HEK293 (cell line): ENCODE measurements at regions not wholly inside any gene's neighbourhood (a gene's known extent, or its start where the extent isn't known, plus 50 kb on each side); places are given as distances from the start of the nearest gene placed in this dataset.

Experiments used
- CTCF ChIP-seq: fragments of 450-650 bp; formaldehyde crosslinking; IDR thresholded peaks from 2 replicates; pipeline ENCODE4 v1.5.1; 2016; ENCODE audit warnings: missing biosample characterization, missing genetic modification characterization
- GFI1B ChIP-seq: fragments of 450-650 bp; formaldehyde crosslinking; IDR thresholded peaks from 2 replicates; pipeline ENCODE4 v1.5.1; 2016; ENCODE audit warnings: missing biosample characterization, missing genetic modification characterization
- HOXA7 ChIP-seq: sonication (generic); formaldehyde crosslinking; IDR thresholded peaks from 2 replicates; pipeline ENCODE4 v1.8.1; 2022; ENCODE audit warnings: missing genetic modification reagents, borderline replicate concordance
- KLF16 ChIP-seq: fragments of 450-650 bp; formaldehyde crosslinking; IDR thresholded peaks from 2 replicates; pipeline ENCODE4 v1.5.1; 2017; ENCODE audit warnings: missing biosample characterization, missing genetic modification characterization
- REST ChIP-seq: fragments of 450-650 bp; formaldehyde crosslinking; IDR thresholded peaks from 2 replicates; pipeline ENCODE4 v1.5.1; 2016; ENCODE audit warnings: missing biosample characterization, missing genetic modification characterization
- TCF7L2 ChIP-seq: IDR thresholded peaks from 2 replicates; pipeline ENCODE4 v1.6.1; 2011; ENCODE audit warnings: low read depth, mild to moderate bottlenecking, inconsistent platforms, low read length, moderate library complexity, borderline replicate concordance
- ZNF239 ChIP-seq: fragments of 450-650 bp; formaldehyde crosslinking; IDR thresholded peaks from 2 replicates; pipeline ENCODE4 v1.5.1; 2016; ENCODE audit warnings: missing biosample characterization, missing genetic modification characterization
- ZNF24 ChIP-seq: fragments of 450-650 bp; formaldehyde crosslinking; IDR thresholded peaks from 2 replicates; pipeline ENCODE4 v1.5.1; 2016; ENCODE audit warnings: missing biosample characterization, missing genetic modification characterization
- ZNF274 ChIP-seq, 2 experiments: fragments of 200-500 bp in 1 of 2; fragments of 450-650 bp in 1 of 2; sonication (Bioruptor generic) in 1 of 2; formaldehyde crosslinking in 1 of 2; IDR thresholded peaks; 2 replicates each; pipeline versions ENCODE4 v1.5.1 to v1.6.1; 2014 to 2016; ENCODE audit warnings: borderline replicate concordance in 1 of 2, inconsistent platforms in 1 of 2, low read length in 1 of 2, missing biosample characterization in 1 of 2, missing genetic modification characterization in 1 of 2
- ZNF280C ChIP-seq: fragments of 450-650 bp; formaldehyde crosslinking; IDR thresholded peaks from 2 replicates; pipeline ENCODE4 v1.5.1; 2016; ENCODE audit warnings: missing biosample characterization, missing genetic modification characterization
- ZNF501 ChIP-seq: fragments of 450-650 bp; formaldehyde crosslinking; IDR thresholded peaks from 2 replicates; pipeline ENCODE4 v1.5.1; 2016; ENCODE audit warnings: missing biosample characterization, missing genetic modification characterization
- ZNF654 ChIP-seq: fragments of 450-650 bp; formaldehyde crosslinking; IDR thresholded peaks from 2 replicates; pipeline ENCODE4 v1.5.1; 2016; ENCODE audit warnings: low read depth, missing biosample characterization, missing genetic modification characterization
- ZNF660 ChIP-seq: fragments of 450-650 bp; IDR thresholded peaks from 2 replicates; pipeline ENCODE4 v1.5.1; 2018; ENCODE audit warnings: missing biosample characterization, mild to moderate bottlenecking, missing genetic modification characterization
- ZSCAN5A ChIP-seq: fragments of 450-650 bp; formaldehyde crosslinking; IDR thresholded peaks from 2 replicates; pipeline ENCODE4 v1.5.1; 2016; ENCODE audit warnings: missing biosample characterization, missing genetic modification characterization

- TF ChIP-seq CTCF (no peak), ZNF274 (IDR thresholded peaks at IDR 0.05; ENCODE audit: low read length) (no peak), ZNF274 (tag by site-specific recombination; IDR thresholded peaks at IDR 0.05; ENCODE audit: borderline replicate concordance) (no peak), ZNF501 (tag by site-specific recombination) (no peak), ZNF660 (tag by site-specific recombination) (no peak), TCF7L2 (no peak), ZNF280C (tag by site-specific recombination) (no peak), ZNF654 (no peak), ZNF239 (tag by site-specific recombination) (no peak), ZNF24 (tag by site-specific recombination) (no peak), REST (no peak), ZSCAN5A (tag by site-specific recombination) (no peak), GFI1B (tag by site-specific recombination) (no peak), KLF16 (no peak), HOXA7 (CRISPR knock-in tag) (no peak)
Measured at GRCh38 chr9:87040410-87041009, 93.2 kb upstream of the GAS1 start.
